ENCODE measurements at regions not wholly inside any gene's neighbourhood (a gene's known extent, or its start where the extent isn't known, plus 50 kb on each side); places are given as distances from the start of the nearest gene placed in this dataset.

DNA sequence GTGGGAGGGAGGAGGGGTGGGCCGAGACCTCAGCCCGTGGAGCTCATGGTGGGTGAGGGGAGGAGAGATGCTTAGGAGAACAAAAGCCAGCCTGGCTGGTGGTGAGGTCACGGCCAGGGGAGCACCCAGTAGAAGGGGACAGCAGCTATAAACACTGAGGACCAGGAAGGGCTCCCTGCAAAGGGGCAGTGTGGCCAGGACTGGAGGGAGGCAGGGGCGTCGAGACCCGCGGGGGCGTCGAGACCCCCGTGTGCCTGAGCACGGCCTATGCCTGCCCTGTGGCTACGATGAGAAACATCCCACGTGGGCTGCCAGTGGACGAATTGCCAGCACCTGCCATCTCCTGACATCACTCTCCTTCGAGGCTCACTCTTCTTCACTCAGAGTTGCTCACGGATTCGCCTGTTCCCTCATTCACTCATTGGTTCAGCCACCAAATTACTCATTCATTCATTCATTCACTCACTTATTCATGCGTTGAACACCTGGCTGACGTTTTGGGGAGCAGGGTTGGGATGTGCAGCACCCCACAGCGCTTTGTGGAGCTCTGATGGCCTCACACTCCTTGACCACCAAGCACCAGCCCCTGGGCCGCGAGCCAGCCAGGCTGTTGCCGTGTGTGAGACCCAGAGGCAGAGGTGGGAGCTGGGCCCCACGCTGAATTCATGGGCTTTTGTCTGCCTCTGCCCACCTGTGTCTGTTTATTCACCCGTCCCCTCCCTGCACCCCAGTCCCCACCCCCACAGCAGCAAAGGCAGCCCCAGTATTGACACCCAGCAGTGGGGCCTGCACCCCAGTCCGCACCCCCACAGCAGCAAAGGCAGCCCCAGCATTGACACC is 61.2 kb upstream of the BHLHE23 start:
- Mint-ChIP-seq H3K36me3 (no peaks in the 10 kb centered on the region), H3K4me1 (no peaks in the 10 kb centered on the region), H3K27ac (no peak overlapping the region), H3K4me3 (no peak overlapping the region), H3K27me3 (peaks cover 73% of the 10 kb centered on the region), H3K9me3 (no peaks in the 10 kb centered on the region)
- no peak for ATAC-seq

DNA sequence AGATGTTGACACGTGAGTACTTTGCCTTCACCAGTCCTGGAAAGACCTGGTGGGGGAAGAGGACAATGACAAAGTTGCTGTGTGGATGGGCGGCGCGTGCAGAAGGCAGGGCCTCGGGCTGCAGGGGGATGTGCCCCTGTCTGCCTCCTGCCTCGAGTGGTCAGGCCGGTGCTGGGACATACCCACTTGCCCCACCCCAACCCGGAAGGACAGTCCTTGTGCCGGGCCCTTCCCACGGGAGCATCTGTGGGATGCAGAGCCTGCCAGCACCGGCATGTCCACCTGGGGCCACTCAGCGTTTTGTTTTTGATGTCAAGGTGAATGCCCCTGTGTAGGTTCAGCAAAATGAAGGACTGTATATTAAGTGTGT is 60.5 kb upstream of the BHLHE23 start:
- no peak for ATAC-seq
- Mint-ChIP-seq H3K9me3 (no peaks in the 10 kb centered on the region), H3K4me1 (no peaks in the 10 kb centered on the region), H3K27me3 (peaks cover 71% of the 10 kb centered on the region), H3K36me3 (no peaks in the 10 kb centered on the region), H3K4me3 (no peak overlapping the region), H3K27ac (no peak overlapping the region)

DNA sequence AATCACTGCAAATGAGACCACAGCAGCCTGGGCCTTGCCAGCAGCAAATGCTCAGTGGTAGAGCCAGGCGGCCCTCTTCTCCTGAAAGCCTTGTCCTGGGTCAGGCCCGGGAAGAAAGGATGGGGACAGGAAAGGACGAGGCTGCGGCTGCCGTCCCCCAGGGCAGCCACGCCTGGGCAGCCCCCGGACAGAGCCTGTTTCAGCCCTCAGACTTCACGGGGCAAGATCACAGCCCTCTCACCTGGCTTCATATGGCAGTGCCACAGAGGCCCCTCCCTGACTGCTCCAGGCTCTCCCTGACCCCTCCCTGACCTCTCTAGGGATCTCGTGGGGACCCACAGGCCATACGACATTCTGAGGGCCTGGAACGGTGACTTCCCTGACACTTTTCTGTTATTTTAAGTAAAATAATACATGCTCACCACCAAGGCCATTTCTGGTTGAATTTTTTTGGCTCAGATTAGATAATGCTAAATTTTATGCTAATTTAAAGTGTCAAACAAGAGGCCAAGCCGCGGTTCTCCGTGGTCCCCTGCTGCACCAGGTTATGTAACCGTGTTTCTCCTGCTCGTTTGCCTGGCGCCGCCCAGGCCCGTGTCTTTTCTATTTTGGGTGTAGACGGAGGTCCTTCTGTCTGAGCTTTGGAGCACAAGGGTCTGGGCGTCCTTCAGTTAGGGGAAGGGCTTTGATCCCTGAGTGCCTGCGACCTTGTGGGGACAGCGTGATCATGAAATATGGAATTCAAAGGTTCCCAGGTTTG is 59.9 kb upstream of the BHLHE23 start:
- no peak overlapping the region for H3K4me3 Mint-ChIP-seq
- ATAC-seq = no peak
- no peaks in the 10 kb centered on the region for H3K4me1 Mint-ChIP-seq
- H3K9me3 Mint-ChIP-seq = no peaks in the 10 kb centered on the region
- H3K27me3 Mint-ChIP-seq = peaks cover 76% of the 10 kb centered on the region
- H3K27ac Mint-ChIP-seq = no peak overlapping the region
- no peaks in the 10 kb centered on the region for H3K36me3 Mint-ChIP-seq

GRCh38 chr20:63065911-63066310 is 59.1 kb upstream of the BHLHE23 start:
- peaks cover 76% of the 10 kb centered on the region for H3K27me3 Mint-ChIP-seq
- no peaks in the 10 kb centered on the region for H3K4me1 Mint-ChIP-seq
- H3K9me3 Mint-ChIP-seq = no peaks in the 10 kb centered on the region
- H3K36me3 Mint-ChIP-seq = no peaks in the 10 kb centered on the region
- no peak overlapping the region for H3K4me3 Mint-ChIP-seq
- no peak overlapping the region for H3K27ac Mint-ChIP-seq
- ATAC-seq = no peak

DNA sequence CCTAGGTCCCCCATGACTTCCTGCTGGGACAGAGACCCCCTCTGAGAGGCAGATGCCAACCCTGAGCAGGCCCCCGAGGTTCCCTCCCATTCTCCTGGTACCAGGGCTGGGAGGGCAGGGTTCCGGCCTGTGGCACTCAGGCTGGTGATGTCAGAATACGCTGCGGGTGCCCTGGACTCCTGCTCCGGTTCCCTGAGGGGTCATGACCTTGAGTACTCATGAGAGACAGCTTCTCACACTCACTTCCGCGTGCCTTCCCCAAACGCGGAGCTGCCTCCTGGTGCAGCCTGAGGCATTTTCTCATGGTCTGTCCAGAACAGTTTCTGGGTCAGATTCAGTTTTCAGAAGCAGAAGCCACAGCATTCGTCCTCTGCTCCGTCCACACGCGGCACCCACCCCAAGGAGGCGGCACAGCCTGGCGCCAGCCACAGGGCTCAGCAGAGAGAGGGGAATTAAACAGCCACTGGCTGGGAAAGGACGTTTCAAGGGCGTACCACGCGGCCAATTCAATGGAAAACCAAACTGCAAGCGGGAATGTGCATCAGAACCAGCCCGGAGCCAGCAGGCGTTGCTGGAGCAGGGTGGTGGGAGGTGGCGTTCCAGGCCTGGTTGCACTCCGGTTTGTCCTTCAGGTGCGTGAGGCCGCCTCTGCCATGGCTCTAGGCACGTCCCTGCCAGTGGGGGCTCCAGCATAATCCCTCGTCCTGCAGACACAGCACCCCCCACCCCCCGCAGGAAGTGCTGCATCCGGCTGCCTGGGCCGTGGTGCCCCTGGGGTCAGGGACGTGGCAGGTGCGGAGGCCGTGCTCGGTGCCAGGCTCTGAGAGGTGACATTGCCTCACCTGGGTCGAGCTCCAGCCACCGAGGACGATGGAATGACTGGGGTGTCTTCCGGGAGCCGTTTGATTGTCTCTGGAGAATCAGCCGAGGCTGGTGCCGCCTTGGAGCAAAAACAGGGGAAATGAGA is 58.3 kb upstream of the BHLHE23 start:
- H3K4me3 Mint-ChIP-seq = no peak overlapping the region

DNA sequence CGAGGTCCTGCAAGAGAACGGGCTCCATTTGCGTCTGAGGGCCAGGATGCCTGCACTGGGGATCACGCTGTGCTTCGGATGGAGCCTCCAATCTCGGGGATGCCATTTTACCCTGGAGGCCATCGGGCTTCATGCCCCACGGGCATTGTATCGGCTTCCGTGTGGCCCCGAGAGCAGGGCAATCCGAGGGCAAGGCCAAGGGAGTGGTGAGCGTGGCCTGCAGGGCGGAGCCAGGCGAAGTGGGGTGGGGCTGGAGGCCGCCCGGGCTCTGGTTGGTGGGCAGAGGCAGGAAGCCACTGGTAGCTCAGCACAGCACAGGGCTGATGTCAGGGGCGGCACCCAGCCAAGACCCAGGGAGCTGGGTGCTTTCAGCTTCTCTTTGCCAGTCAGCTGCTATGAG is 57.5 kb upstream of the BHLHE23 start:
- ATAC-seq = no peak
- Mint-ChIP-seq H3K36me3 (no peaks in the 10 kb centered on the region), H3K4me1 (no peaks in the 10 kb centered on the region), H3K27me3 (peaks cover 62% of the 10 kb centered on the region), H3K27ac (no peak overlapping the region), H3K9me3 (no peaks in the 10 kb centered on the region), H3K4me3 (no peak overlapping the region)

More for the DNA sequence above, 58.3 kb upstream of the BHLHE23 start:
- Mint-ChIP-seq H3K27ac (no peak overlapping the region), H3K36me3 (no peaks in the 10 kb centered on the region), H3K27me3 (peaks cover 69% of the 10 kb centered on the region), H3K9me3 (no peaks in the 10 kb centered on the region), H3K4me1 (no peaks in the 10 kb centered on the region)
- ATAC-seq = no peak

DNA sequence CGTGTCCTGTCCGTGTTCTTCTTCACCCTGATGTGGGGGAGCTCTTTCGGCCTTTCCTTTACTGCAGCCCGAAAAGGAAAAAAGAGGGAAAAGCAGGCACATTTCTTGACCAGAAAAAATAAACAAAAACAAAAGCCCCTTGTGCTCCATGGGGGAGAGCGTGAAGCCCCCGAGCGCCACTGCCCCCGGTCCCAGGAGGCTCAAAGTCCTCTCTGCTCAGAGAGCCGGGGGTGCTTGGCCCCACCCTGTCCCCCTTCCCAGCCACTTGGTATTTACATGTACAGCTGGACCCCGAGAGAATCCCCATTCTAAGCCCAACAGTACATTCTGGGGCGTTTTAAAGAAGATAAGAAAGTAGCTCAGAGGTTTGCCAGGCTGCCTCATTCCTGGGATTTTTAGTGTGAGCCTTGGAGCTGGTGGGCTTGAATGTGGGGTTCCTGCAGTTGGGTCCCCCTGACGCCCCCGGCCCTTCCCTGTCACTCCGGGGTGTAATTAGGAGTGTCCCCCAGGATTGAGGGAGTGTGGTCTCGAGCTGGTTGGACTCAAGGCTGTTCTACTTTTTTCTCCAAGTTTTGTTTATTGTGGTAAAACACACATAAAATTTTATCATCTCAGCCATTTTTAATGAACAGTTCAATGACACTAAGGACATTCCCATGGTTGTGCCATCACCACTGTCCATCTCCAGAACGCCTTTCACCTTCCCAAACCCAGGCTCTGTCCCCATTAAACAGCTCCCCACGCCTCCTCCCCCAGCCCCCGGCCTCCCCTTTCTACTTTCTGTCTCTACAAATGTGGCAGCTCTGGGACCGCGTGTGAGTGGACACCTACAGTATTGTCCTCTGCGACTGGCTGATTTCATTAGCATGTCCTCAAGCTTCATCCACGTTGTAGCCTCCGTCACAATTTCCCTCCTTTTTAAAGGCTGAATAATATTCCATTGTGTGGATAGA is 55.7 kb upstream of the BHLHE23 start:
- no peak for ATAC-seq
- Mint-ChIP-seq H3K36me3 (no peaks in the 10 kb centered on the region), H3K27me3 (peaks cover 48% of the 10 kb centered on the region), H3K9me3 (no peaks in the 10 kb centered on the region), H3K4me1 (no peaks in the 10 kb centered on the region), H3K27ac (no peak overlapping the region), H3K4me3 (no peak overlapping the region)

DNA sequence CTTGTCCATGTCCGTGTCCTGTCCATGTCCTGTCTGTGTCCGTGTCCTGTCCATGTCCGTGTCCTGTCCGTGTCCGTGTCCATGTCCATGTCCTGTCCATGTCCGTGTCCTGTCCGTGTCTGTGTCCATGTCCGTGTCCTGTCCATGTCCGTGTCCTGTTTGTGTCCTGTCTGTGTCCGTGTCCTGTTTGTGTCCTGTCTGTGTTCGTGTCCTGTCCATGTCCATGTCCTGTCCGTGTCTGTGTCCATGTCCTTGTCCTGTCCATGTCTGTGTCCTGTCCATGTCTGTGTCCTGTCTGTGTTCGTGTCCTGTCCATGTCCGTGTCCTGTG is 55.0 kb upstream of the BHLHE23 start:
- Mint-ChIP-seq H3K4me3 (no peak overlapping the region), H3K27ac (no peak overlapping the region), H3K4me1 (no peaks in the 10 kb centered on the region), H3K36me3 (no peaks in the 10 kb centered on the region), H3K27me3 (peaks cover 40% of the 10 kb centered on the region), H3K9me3 (no peaks in the 10 kb centered on the region)
- no peak for ATAC-seq

DNA sequence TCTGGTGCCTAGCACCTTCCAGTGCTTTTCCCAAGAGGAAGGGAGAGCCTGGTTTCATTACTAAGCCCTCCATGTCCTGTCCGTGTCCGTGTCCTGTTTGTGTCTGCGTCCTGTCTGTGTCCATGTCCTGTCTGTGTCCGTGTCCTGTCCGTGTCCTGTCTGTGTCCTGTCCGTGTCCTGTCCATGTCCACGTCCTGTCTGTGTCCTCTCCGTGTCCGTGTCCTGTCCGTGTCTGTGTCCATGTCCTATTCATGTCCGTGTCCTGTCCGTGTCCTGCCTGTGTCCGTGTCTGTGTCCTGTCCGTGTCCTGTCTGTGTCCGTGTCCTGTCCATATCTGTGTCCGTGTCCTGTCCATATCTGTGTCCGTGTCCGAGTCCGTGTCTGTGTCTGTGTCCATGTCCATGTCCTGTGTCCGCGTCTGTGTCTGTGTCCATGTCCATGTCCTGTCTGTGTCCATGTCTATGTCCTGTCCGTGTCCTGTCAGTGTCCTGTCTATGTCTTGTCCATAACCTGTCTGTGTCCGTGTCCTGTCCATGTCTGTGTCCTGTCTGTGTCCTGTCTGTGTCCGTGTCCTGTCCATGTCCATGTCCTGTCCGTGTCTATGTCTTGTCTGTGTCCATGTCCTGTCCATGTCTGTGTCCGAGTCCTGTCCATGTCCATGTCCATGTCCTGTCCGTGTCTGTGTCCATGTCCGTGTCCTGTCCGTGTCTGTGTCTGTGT is 54.4 kb upstream of the BHLHE23 start:
- no peaks in the 10 kb centered on the region for H3K36me3 Mint-ChIP-seq
- H3K9me3 Mint-ChIP-seq = no peaks in the 10 kb centered on the region
- H3K27me3 Mint-ChIP-seq = peaks cover 35% of the 10 kb centered on the region
- H3K27ac Mint-ChIP-seq = no peak overlapping the region
- no peak overlapping the region for H3K4me3 Mint-ChIP-seq
- ATAC-seq = no peak
- H3K4me1 Mint-ChIP-seq = no peaks in the 10 kb centered on the region

DNA sequence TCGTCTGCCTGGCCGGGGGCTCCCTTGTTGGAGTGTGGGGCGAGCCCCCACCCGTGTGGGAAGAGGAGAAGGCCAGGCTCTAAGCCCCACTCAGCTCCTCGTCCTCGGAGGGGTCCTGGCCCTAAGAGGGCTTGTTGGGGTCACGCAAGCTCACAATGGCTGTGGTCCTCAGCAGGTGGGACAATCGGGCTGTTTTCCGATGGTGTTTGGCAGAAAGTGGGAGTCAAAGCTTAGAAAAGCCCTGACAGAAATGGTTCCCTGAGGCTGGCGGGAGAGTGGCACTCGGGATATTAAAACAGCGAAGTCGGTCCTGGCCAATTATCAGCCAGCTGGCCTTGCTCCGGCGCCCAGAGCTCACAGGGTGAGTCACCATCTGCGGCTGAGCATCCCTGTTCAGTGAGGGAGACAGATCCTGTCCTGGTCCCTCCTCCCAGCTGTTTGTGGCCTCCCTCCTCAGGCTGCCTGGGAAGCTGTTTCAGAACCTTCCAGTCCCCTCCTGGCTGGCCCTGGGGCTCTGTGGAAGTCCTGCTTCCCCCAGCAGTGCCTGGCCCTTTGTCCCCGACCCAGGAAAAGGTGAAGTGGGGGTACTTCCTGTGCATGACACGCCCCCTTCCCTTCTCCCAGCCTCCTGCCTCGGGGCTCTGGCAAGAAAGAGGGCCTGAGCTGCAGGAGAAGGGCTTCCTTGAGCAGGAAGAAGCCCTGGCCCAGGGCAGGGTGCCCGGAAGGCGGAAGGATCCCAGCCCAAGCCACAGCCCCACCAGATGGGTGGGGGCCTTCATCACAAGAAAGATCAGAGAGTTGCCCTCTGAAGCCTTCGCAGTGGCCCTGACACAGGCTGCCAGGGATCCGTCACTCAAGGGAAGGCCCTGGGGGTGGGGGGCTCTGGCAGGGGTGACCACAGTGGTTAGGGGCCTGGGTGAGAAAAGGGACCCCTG is 53.6 kb upstream of the BHLHE23 start:
- Mint-ChIP-seq H3K4me1 (no peaks in the 10 kb centered on the region), H3K27ac (no peak overlapping the region), H3K27me3 (peaks cover 35% of the 10 kb centered on the region), H3K36me3 (no peaks in the 10 kb centered on the region), H3K9me3 (no peaks in the 10 kb centered on the region), H3K4me3 (no peak overlapping the region)
- no peak for ATAC-seq

- Mint-ChIP-seq H3K27me3 (peaks cover 35% of the 10 kb centered on the region), H3K4me3 (no peak overlapping the region), H3K27ac (no peak overlapping the region), H3K9me3 (no peaks in the 10 kb centered on the region), H3K36me3 (no peaks in the 10 kb centered on the region), H3K4me1 (no peaks in the 10 kb centered on the region)
- ATAC-seq = no peak
Observed at GRCh38 chr20:63059684-63060056, 52.9 kb upstream of the BHLHE23 start.

DNA sequence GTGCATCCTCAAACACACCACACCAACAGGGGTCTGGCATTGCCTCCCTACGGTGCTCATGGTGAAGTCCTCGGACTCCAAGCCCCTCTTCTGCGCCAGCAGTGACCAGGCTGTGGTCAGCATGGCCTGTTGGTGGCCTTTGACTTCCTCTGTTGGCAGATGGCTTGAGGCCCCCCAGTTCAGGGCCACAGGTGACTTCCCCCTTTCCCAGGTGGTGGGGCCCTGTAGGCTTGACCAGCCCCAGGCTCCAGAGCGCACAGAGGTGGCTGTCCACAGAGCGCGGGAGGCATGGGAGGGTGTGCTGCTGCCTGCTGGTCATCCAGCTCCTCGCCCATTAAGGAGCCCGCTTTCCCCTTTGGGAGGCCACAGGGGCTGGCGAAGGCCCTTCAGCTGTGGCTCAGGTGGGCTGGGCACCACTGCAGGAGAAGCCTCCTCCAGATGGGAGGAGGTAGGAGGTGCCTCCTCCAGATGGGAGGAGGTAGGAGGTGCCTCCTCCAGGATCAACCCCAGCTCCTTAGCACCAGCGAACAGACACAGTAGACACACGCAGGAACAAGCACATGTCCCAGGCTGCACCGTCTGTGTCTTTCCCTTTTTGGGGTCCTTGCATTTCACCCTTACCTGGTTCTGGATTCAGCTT is 52.1 kb upstream of the BHLHE23 start:
- H3K36me3 Mint-ChIP-seq = no peaks in the 10 kb centered on the region
- peaks cover 32% of the 10 kb centered on the region for H3K27me3 Mint-ChIP-seq
- H3K9me3 Mint-ChIP-seq = no peaks in the 10 kb centered on the region
- no peaks in the 10 kb centered on the region for H3K4me1 Mint-ChIP-seq
- ATAC-seq = no peak
- H3K4me3 Mint-ChIP-seq = no peak overlapping the region
- H3K27ac Mint-ChIP-seq = no peak overlapping the region

Data from stimulated activated memory B cell treated with anti-CD40 and anti-IgM and Interleukin-4, amounts not matched to agents 10 μg/mL and 1 μg/mL and 100 μg/mL, for 72 hours (primary cell).